ENCODE measurements at regions not wholly inside any gene's neighbourhood (a gene's known extent, or its start where the extent isn't known, plus 50 kb on each side); places are given as distances from the start of the nearest gene placed in this dataset.

DNA sequence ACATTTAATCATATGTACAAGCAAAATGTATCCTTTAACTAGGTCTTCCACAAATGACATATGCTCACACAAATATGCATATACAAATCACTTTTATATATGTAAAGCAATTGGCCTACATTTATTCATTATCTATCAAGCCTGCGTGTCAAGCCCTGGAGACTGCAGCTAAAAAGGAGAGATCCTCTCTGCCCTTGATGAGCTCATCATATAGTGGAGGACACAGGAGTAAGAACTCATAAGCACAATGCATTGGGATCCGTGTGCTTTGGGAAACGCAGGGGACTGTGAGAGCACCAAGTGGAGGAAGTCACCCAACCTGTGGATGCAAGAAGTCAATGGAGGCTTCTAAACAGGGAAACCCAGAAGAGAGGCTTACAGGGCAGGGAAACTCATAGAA is 735.7 kb downstream of the BCL11B start:
- TF ChIP-seq POLR2AphosphoS5 (IDR thresholded peaks at IDR 0.05; ENCODE audit: low read depth, low read length) (no peak), POLR2A (IDR thresholded peaks at IDR 0.05; ENCODE audit: low read depth, low read length) (no peak), TAF1 (IDR thresholded peaks at IDR 0.05; ENCODE audit: low read depth, low read length) (no peak)

Data from GM12891 (cell line).